Body of pancreas (tissue), 4 donors: ENCODE measurements at regions not wholly inside any gene's neighbourhood (a gene's known extent, or its start where the extent isn't known, plus 50 kb on each side); places are given as distances from the start of the nearest gene placed in this dataset.

Experiments used
- ATAC-seq: fragments of 150-250 bp; one replicate; pipeline ENCODE4 v1.9.1; 2016
- DNase-seq, 4 donors: peaks; one replicate each; pipeline ENCODE4 v3.0.0-alpha.2; 2019
- H3K27ac ChIP-seq, 4 donors: fragments of 200-600 bp; sonication (generic); 1 replicate in 3 of 4; 2 replicates in 1 of 4; pipeline versions ENCODE4 v1.5.1 to v1.6.1; 2016 to 2019; ENCODE audit warnings: mild to moderate bottlenecking in 1 of 4, mixed read lengths in 1 of 4, moderate library complexity in 1 of 4
- H3K27me3 ChIP-seq, 2 donors: fragments of 200-600 bp; sonication (generic); one replicate each; pipeline ENCODE4 v1.6.0; 2016; ENCODE audit warnings: mild to moderate bottlenecking in 1 of 2
- H3K36me3 ChIP-seq, 2 donors: fragments of 200-600 bp; sonication (generic); replicated peaks in 1 of 2; 2 replicates each; pipeline ENCODE4 v1.5.1; 2016; ENCODE audit warnings: low read depth in 2 of 2; ENCODE audit not compliant: insufficient read depth in 1 of 2
- H3K4me1 ChIP-seq: fragments of 200-600 bp; sonication (generic); one replicate; pipeline ENCODE4 v1.6.0; 2016
- H3K4me3 ChIP-seq, 2 donors: fragments of 200-600 bp; sonication (generic); 1 replicate in 1 of 2; 2 replicates in 1 of 2; pipeline ENCODE4 v1.5.1; 2016 to 2019
- H3K9me3 ChIP-seq, 3 donors: fragments of 200-600 bp; sonication (generic); 1 replicate in 2 of 3; 2 replicates in 1 of 3; pipeline ENCODE4 v1.5.1; 2016
- CTCF ChIP-seq, 7 experiments: fragments of 450-650 bp in 4 of 7; fragments of 200-600 bp in 3 of 7; sonication (generic) in 3 of 7; IDR thresholded peaks; one replicate each; pipeline ENCODE4 v1.5.1; 2016 to 2019; ENCODE audit warnings: antibody characterized with exemption in 7 of 7
- POLR2A ChIP-seq, 3 donors: fragments of 450-650 bp; IDR thresholded peaks; one replicate each; pipeline ENCODE4 v1.6.1; 2016; ENCODE audit warnings: antibody characterized with exemption in 3 of 3, mild to moderate bottlenecking in 2 of 3
- WGBS, 2 donors: methylation state at CpG; one replicate each; pipeline ENCODE4 v1.1.5; 2017; 5-methylcytosine and 5-hydroxymethylcytosine counted together
- intact Hi-C: fragments of 100-400 bp; cut with DNase I; formaldehyde crosslinking; loops from one replicate; pipeline ENCODE4 v1.15.1; 2023

DNA sequence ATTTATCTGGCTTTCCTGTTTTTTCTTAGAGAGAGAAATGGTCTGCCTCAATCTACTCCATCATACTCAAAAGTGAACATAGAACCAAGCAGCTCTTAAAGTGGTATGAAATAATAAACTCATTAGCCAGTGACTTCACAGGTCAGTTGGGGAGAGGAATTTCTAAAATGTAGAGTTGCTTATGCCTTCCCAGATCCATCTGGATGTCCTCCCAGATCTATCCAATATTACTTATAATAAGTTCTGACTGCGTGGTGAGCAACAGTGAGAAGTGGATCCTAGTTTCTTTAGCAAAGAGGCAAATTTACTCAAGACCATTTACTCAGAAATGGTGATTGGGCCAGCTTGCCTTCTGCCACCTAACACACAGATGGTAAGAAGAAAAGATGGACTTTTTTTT is 748.0 kb downstream of the PCDH18 start:
- WGBS, 2 donors: 52 to 62% methylated on average over 1 of the region's 1 CpG
- Histone ChIP-seq H3K9me3 (no peaks in the 10 kb centered on the region), H3K27me3 (no peaks in the 10 kb centered on the region), H3K4me1 (no peaks in the 10 kb centered on the region), H3K36me3 (no peaks in the 10 kb centered on the region), H3K27ac (no peak overlapping the region), H3K4me3 (no peak overlapping the region)
- intact Hi-C loops: no loop called here
- TF ChIP-seq CTCF (IDR thresholded peaks at IDR 0.05) (no peak), POLR2A (IDR thresholded peaks at IDR 0.05) (no peak)
- DNase-seq: no peak
- no peak for ATAC-seq

GRCh38 chr4:136769717-136770116 is 762.6 kb downstream of the PCDH18 start:
- H3K27ac ChIP-seq: no peak overlapping the region
- no peaks in the 10 kb centered on the region for H3K4me1 ChIP-seq
- TF ChIP-seq POLR2A (IDR thresholded peaks at IDR 0.05): no peak
- no peak for TF ChIP-seq CTCF (IDR thresholded peaks at IDR 0.05)
- no peaks in the 10 kb centered on the region for H3K9me3 ChIP-seq
- H3K36me3 ChIP-seq: no peaks in the 10 kb centered on the region
- ATAC-seq (no peak), DNase-seq (no peak)
- WGBS, 2 donors: 69 to 77% methylated on average over 6 of the region's 6 CpGs
- intact Hi-C loops: no loop called here
- H3K27me3 ChIP-seq: no peaks in the 10 kb centered on the region
- H3K4me3 ChIP-seq: no peak overlapping the region

DNA sequence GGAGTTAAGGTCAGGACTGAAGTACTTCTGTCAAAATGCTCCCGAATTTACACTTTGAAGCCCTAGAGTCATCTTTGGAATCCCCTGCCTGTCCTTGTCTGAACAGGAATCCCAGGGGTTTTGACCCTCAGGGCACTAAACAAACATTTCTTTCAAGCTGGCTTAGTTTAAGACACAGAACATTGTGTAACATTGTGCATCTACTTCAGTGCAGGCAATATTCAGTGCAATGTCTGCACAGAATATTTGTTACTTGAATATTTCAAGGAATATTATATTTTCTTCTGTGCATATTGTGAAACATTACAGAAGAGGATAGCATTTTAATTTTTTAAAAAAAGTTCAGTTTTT is 763.4 kb downstream of the PCDH18 start:
- Histone ChIP-seq H3K27me3 (no peaks in the 10 kb centered on the region), H3K36me3 (no peaks in the 10 kb centered on the region), H3K4me3 (no peak overlapping the region), H3K4me1 (no peaks in the 10 kb centered on the region), H3K9me3 (no peaks in the 10 kb centered on the region), H3K27ac (no peak overlapping the region)
- ATAC-seq: no peak
- no peak for DNase-seq
- no peak for TF ChIP-seq CTCF (IDR thresholded peaks at IDR 0.05)
- TF ChIP-seq POLR2A (IDR thresholded peaks at IDR 0.05): no peak
- intact Hi-C loops: no loop called here
- 0 to 10% methylated on average over 1 of the region's 1 CpG for WGBS, 2 donors

- no peak overlapping the region for H3K27ac ChIP-seq
- TF ChIP-seq CTCF (IDR thresholded peaks at IDR 0.05) (no peak), POLR2A (IDR thresholded peaks at IDR 0.05) (no peak)
- intact Hi-C loops: no loop called here
- no peaks in the 10 kb centered on the region for H3K4me1 ChIP-seq
- H3K36me3 ChIP-seq: no peaks in the 10 kb centered on the region
- no peak for ATAC-seq
- H3K9me3 ChIP-seq: no peaks in the 10 kb centered on the region
- H3K4me3 ChIP-seq: no peak overlapping the region
- 61 to 64% methylated on average over 3 of the region's 3 CpGs for WGBS, 2 donors
- DNase-seq: no peak
- no peaks in the 10 kb centered on the region for H3K27me3 ChIP-seq
These were observed 763.9 kb downstream of the PCDH18 start for GRCh38 chr4:136768213-136768924.

GRCh38 chr4:136763919-136764318 is 768.4 kb downstream of the PCDH18 start:
- no peaks in the 10 kb centered on the region for H3K36me3 ChIP-seq
- H3K4me3 ChIP-seq: no peak overlapping the region
- intact Hi-C loops: no loop called here
- TF ChIP-seq POLR2A (IDR thresholded peaks at IDR 0.05) (no peak), CTCF (IDR thresholded peaks at IDR 0.05) (no peak)
- no peaks in the 10 kb centered on the region for H3K4me1 ChIP-seq
- ATAC-seq (no peak), DNase-seq (no peak)
- H3K27ac ChIP-seq: no peak overlapping the region
- no peaks in the 10 kb centered on the region for H3K9me3 ChIP-seq
- H3K27me3 ChIP-seq: no peaks in the 10 kb centered on the region
- 63 to 74% methylated on average over 3 of the region's 3 CpGs for WGBS, 2 donors
